ENCODE measurements at regions not wholly inside any gene's neighbourhood (a gene's known extent, or its start where the extent isn't known, plus 50 kb on each side); places are given as distances from the start of the nearest gene placed in this dataset.

DNA sequence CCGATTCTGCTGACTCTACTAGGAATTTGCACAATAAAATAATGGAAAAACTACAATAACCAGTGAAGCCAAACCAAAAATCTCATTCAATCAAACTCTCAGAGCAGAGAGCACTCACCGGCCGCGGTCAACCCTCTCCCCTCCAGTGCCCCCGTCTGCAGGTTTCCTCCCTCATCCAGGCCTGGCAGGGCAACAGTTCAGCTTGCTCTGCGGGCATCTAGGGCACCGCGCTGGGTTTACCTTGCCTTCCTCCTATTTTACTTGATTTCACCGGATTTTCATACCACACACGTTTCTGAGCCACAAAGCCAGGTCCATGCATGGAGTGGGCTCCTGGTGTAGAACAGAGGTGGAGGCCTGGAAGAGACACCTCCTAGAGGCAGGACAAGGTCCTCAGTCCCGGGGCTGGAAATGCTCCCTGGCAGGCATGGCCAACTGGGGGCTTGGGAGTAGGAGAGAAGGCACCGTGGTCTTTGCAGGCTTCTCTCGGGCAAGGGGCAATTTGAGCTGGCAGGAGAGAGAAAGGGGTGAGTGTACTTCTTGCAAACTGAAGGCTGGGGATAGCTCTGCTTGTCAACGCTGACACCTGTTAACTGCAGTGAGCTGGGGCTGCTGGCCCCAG, 938.4 kb downstream of the BRD1 start:
- TF ChIP-seq, protein P1, sequence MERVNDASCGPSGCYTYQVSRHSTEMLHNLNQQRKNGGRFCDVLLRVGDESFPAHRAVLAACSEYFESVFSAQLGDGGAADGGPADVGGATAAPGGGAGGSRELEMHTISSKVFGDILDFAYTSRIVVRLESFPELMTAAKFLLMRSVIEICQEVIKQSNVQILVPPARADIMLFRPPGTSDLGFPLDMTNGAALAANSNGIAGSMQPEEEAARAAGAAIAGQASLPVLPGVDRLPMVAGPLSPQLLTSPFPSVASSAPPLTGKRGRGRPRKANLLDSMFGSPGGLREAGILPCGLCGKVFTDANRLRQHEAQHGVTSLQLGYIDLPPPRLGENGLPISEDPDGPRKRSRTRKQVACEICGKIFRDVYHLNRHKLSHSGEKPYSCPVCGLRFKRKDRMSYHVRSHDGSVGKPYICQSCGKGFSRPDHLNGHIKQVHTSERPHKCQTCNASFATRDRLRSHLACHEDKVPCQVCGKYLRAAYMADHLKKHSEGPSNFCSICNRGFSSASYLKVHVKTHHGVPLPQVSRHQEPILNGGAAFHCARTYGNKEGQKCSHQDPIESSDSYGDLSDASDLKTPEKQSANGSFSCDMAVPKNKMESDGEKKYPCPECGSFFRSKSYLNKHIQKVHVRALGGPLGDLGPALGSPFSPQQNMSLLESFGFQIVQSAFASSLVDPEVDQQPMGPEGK (CRISPR knock-in tag; IDR thresholded peaks at IDR 0.05; ENCODE audit: borderline replicate concordance): no peak
- TF ChIP-seq ZC3H10 (CRISPR knock-in tag; IDR thresholded peaks at IDR 0.05) (no peak), ARNTL (CRISPR knock-in tag; IDR thresholded peaks at IDR 0.05; ENCODE audit: borderline replicate concordance, low read depth) (no peak), ZNF8 (CRISPR knock-in tag; IDR thresholded peaks at IDR 0.05) (no peak), ISL1 (CRISPR knock-in tag; IDR thresholded peaks at IDR 0.05) (no peak), ZNF70 (CRISPR knock-in tag; IDR thresholded peaks at IDR 0.05) (no peak), GLIS3 (CRISPR knock-in tag; IDR thresholded peaks at IDR 0.05) (no peak), OSR1 (CRISPR knock-in tag; IDR thresholded peaks at IDR 0.05) (no peak), ZNF565 (CRISPR knock-in tag; conservative IDR thresholded peaks at IDR 0.05; ENCODE audit: low read depth) (no peak)
- TF ChIP-seq, protein P2, sequence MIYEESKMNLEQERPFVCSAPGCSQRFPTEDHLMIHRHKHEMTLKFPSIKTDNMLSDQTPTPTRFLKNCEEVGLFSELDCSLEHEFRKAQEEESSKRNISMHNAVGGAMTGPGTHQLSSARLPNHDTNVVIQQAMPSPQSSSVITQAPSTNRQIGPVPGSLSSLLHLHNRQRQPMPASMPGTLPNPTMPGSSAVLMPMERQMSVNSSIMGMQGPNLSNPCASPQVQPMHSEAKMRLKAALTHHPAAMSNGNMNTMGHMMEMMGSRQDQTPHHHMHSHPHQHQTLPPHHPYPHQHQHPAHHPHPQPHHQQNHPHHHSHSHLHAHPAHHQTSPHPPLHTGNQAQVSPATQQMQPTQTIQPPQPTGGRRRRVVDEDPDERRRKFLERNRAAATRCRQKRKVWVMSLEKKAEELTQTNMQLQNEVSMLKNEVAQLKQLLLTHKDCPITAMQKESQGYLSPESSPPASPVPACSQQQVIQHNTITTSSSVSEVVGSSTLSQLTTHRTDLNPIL (CRISPR knock-in tag; IDR thresholded peaks at IDR 0.05; ENCODE audit: low read depth): no peak

Data from SK-N-SH treated with all-trans-retinoic acid at 6 μM for 48 hours (cell line).